NCI-H2171 (cell line): ENCODE measurements at regions not wholly inside any gene's neighbourhood (a gene's known extent, or its start where the extent isn't known, plus 50 kb on each side); places are given as distances from the start of the nearest gene placed in this dataset.

Experiments
- DNase-seq: peaks from one replicate; lab custom pipeline; 2025; lab: John Stamatoyannopoulos, UW

DNA sequence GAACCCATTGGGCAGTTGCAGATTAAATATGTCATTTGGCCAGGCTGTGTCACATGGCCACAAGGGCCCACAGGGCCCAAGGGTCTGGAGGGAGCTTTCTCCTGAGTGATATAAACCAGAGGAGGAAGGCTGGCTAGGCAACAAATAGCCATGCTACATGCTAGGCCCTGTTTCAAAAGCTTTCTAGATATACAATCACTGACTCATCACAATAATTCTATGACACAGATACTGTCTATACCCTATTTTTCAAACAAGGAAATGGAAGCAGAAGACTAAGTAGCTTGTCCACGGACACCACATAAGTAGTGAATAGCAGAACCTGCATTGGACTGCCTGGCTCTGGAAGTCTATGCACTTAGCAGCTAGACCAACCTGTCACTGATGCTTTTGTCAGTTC, 625.4 kb downstream of the NTRK3 start:
- DNase-seq = no peak

- no peak for DNase-seq
Observed at GRCh38 chr15:87628311-87628710, 628.2 kb downstream of the NTRK3 start.

DNA sequence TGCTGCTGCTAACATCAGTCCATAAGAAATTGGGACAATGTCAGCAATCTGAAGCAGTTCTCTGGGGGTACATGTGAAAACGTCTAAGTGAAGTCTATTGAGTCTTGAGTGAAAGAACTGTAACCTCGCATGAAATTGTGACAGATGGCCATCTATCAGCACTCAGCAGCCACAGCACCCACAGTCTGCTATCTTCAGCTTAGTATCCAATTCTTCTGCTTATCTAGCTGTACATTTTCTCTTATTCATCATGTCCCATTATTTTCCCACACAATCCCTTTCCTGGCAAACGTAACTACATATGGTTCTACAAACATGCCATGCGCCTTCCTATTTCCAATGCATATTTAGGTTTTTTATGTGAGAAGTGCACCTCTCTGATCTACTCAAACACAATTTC, 629.7 kb downstream of the NTRK3 start:
- no peak for DNase-seq

DNA sequence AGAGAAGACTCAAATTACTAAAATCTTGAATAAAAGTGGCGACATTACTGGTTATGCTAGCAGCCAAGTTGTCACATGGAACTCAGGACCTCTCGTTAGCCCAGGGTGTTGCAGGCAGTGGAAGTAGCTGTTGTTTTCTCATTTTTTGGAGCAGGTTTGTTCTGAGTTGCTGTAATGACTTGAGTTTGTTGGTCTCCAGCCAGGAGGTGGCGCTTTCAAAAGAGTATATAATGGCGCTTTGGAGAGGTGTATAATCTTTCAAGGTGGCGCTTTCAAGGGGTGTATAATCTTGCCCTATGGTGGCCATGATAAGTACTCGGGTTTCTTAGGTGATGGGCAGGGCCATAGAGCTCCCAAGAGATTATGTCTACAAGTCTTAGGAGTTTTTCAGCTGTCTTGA, 632.7 kb downstream of the NTRK3 start:
- DNase-seq = no peak

DNA sequence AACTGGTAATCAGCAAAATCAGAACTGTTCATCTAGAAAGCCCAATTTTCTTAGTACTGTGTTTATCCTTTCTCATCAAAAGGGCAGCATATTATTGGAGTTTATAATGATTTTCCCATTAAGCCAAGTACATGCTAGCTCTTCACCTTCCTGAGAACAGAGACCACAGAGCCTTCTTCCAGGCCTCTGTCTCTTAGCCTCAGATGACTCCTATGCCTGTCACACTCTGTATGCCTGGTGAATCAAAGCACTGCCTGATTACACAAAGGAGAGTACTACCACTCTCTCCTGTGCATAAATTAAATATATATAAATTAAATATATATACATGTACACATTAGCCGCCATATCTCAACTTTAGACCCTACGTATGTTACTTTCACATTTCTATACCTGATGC, 636.1 kb downstream of the NTRK3 start:
- no peak for DNase-seq

- DNase-seq = no peak
Observed at GRCh38 chr15:87619161-87619960, 637.2 kb downstream of the NTRK3 start.

DNA sequence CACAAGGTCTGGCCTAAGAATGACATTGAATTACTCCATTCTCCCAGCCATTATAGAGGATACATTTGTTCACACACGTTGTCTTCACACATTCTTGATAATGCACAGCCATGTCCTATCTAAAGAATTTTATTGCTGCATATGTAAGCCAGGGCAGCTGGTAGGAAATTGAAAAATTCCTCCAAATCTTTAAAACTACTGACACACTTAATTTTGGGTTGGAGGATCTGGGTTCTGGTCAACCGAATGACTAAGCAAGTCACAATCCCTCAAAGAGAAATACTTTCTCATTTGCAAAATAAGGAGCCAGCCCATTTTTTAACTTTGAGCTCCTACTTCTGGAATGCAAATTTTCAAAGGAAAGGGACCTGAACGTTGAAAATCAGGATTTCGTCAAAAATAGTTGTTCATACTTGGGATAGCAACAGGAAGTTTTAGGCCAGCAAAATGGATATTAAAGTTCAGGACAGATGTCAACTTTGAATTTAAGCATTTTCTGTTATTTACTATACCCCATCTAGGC, 638.3 kb downstream of the NTRK3 start:
- DNase-seq = no peak

DNA sequence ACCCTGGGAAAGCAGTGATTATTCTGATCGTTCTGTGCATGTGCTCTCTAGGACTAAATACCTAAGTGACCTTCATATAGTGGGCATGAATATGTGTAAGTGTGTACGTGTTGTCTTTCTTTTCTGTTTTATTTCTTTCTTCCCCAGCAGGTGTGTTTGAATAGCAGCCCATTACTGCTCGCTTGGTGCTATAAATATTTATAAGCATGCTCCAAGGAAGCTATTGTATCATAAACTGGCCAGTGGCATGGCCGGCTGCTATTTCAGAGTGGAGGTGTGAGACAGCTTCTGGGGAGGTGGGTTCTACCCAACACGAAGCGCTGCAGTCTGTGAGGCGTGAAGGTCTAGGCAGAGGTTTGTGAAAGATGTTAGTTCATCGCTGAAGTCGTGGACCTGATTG, 641.8 kb downstream of the NTRK3 start:
- no peak for DNase-seq

DNA sequence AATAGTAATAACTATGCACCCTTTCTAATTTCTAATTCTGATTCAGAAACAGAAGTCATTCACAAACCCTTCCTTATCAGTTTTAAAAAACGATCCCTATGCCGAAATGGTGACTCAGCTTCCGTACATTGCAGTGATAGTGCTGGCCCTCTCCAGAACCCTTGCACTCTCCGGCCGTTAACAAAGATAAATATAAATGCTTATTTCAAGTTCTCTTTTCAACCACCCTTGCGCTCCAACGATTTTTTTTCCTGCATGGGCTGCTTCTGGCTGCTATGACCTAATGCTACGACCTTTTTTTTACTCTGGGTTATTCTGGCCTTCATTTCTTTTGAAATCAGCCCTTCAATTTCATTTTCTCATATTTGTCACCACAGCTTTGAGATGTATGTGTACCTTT, 646.2 kb downstream of the NTRK3 start:
- DNase-seq = no peak

DNA sequence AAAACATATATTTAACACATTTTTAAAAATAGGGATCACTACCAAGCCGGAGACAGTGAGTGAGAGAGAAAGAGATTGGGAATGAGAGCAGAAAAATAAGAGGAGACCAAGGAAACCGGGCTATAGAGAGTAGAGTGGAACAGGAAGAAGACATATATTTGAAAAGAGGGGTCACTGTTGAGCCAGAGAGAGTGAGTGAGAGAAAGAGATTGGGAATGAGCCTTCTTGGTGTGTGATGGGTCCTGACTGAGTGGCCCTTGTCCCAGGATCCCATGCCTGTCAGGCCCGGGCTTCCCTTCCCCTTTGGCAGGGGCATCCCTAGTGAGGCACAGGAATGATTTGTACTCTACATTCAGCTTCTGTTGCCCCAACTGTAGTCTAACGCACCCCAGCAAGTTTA, 646.6 kb downstream of the NTRK3 start:
- DNase-seq = no peak

DNA sequence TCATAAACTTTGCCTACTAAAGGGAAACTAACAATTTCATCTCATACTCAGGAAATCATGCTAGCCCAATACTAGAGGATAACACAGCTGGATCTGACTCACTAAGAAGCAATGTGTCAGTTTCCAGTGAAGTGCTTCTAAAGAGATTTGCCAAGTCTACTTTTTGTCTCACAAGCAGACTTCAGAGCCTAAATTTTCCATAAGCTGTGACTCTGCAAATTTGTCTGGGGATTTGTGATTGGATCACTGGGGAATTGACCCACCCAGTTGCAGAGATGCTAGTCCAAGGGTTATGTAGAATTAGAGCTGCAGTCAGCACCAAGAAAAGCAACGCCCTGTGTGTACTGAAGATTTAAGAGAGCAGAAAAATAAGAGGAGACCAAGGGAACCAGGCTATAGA, 647.1 kb downstream of the NTRK3 start:
- no peak for DNase-seq

DNA sequence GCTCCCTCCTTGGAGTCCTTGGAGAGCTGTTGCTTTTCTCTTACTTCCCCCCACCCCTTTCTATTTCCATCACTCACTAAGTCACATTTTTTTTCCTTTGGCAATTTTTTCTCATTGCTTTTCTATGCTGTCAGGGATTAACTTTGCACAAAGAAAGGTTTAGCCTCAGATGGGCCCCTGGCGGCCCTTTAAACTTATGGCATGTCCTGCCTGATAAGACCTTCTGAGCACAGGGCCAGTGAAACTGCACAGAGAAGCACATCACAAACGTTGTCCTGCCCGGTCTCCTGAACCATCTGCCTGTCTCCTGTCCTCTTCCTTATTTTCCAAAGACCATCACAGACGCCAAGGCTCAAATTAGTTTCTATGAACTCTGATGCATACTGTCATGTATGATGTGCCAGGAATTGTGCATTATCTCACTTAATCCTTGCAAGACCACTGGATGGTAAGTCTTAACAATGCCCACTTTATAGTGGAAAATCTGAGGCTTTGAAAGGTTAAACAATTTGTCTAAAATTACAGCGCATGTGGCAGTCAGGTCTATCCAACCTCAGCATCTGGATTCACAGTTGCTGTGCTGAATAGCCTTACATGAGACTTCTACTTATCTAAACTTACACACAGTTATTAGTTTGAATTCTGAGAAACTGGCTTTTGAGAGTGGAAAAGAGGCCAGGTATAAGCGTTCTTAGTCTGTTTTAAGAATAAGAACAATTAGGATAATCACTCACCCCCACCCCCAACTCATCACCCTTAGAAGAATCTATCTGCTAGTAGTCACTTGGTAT, 648.1 kb downstream of the NTRK3 start:
- DNase-seq = no peak

GRCh38 chr15:87606971-87607370, 649.6 kb downstream of the NTRK3 start:
- DNase-seq = no peak

DNA sequence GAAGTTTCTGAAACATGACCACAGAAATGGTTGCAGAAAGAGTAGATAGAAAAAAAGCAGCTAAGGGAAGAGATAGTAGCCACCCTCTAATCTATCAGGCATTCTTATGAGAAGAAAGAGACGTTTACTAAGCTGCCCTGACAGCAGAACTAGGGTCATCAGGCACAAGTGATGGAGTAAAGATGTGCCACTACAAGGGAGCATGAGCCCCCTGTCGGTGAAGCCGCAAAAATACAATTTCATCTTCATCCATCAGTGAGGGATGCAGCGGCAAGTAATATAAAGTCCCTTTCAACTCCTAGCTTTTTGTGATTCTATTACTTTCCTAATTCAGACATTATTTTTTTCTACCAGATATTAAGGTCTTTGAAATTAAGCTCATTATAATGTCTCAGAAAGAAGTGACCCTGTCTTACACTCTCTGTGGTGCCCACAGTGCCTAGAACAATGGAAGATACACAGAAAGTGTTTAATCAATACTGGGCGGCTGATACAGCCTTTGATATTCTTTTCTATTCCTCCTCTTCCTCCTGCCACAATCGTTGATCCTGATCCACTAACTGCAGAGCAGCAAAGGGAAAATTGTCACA, 651.6 kb downstream of the NTRK3 start:
- no peak for DNase-seq

GRCh38 chr15:87602371-87602770, 654.2 kb downstream of the NTRK3 start:
- no peak for DNase-seq

DNA sequence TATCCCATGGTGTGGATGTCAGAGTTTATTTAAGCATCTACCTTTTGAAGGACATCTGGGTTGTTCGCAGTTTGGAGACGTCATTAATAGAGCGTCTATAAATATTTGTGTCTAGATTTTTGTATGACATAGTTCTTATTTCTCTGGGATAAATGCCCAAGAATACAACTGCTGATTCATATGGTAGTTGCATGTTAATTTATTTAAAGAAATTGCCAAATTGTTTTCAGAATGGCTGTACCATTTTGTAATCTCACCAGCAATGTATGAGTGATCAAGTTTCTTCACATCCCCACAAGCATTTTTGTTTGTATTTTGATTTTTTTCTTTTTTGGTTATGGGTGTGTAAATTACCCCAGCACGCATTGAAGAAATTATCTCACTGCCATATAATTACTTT, 656.9 kb downstream of the NTRK3 start:
- DNase-seq = no peak

- no peak for DNase-seq
Observed at GRCh38 chr15:87597346-87598052, 659.0 kb downstream of the NTRK3 start.

GRCh38 chr15:87591582-87591981, 665.0 kb downstream of the NTRK3 start:
- no peak for DNase-seq

- DNase-seq = no peak
Observed at GRCh38 chr15:87591042-87591441, 665.5 kb downstream of the NTRK3 start.

DNA sequence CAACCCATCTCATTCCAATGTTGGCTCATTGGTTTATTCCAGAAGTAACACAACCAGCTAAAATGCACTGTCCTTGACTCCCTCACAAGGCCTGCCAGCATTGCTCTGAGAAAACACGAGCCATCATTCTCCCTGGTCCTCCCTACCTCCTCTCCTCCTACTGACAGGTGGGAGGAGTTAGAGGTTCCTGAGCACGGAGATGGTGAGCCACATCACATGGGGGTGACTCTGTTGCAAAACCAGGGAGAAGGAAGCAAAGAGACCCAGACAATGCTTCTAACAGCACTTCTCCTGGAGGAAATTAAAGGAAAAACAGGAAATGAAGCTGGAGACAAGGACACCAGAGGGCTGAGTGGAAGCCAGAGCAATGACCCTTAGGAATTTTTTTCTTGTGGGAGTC, 667.4 kb downstream of the NTRK3 start:
- DNase-seq = no peak

DNA sequence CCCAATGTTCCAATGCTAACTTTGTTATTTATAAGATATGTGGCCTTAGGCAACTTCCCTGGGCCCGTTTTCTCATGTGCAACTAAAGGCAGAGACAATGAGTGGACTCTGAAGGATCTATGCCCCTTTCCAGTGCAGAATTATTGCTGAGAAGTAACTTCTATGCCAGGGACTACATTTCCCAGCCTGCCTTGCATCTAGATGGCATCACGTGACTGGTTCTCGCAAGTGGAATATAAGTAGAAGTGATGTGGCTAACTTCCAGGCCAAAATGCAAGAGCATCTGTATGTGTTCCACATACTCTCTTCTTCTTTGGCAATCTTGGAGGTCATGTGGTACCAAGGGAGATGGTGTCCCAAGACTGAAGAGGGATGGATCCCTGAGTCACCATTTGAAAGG, 674.4 kb downstream of the NTRK3 start:
- no peak for DNase-seq

GRCh38 chr15:87579537-87579936, 677.0 kb downstream of the NTRK3 start:
- DNase-seq = no peak
